ENCODE measurements at regions not wholly inside any gene's neighbourhood (a gene's known extent, or its start where the extent isn't known, plus 50 kb on each side); places are given as distances from the start of the nearest gene placed in this dataset.
"Not testable (repeated sequence)": the region's sequence is repeated elsewhere in the genome, so short reads cannot be mapped to it uniquely, and the experiment has no call there.

DNA sequence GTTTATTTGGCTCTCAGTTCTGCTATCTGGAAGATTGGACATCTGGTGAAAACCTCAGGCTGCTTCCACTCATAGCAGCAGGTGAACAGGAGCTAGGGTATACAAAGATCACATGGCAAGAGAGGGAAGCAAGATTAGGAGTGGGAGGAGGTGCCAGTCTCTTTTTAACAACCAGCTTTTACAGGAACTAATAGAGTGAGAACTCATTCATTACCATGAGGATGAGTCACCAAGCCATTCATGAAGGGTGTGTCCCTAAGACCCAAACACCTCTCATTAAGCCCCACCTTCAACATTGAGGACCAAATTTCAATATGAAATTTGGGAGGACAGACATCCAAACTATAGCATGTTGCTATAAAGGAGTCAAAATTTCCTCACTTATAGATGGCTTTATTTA, 85.4 kb upstream of the HCRTR2 start:
- Mint-ChIP-seq H3K27me3 (peaks cover 0 to 6% of the 10 kb centered on the region in 2 donors), H3K9me3 (peaks cover 13% of the 10 kb centered on the region), H3K4me1 (ENCODE audit: low read depth in 2 of 2) (no peaks in the 10 kb centered on the region), H3K4me3 (no peak overlapping the region), H3K27ac (no peak overlapping the region), H3K36me3 (peaks cover 19% of the 10 kb centered on the region)
- DNase-seq (ENCODE audit: low spot score) (no peak), ATAC-seq (no peak)

GRCh38 chr6:55089325-55089724, 85.0 kb upstream of the HCRTR2 start:
- ATAC-seq (no peak), DNase-seq (ENCODE audit: low spot score) (no peak)
- H3K27ac Mint-ChIP-seq, result no peak overlapping the region
- H3K4me3 Mint-ChIP-seq, result no peak overlapping the region
- no peaks in the 10 kb centered on the region for H3K4me1 Mint-ChIP-seq (ENCODE audit: low read depth in 2 of 2)
- peaks cover 13% of the 10 kb centered on the region for H3K9me3 Mint-ChIP-seq
- peaks cover 0 to 6% of the 10 kb centered on the region in 2 donors for H3K27me3 Mint-ChIP-seq
- H3K36me3 Mint-ChIP-seq, result peaks cover 19% of the 10 kb centered on the region

DNA sequence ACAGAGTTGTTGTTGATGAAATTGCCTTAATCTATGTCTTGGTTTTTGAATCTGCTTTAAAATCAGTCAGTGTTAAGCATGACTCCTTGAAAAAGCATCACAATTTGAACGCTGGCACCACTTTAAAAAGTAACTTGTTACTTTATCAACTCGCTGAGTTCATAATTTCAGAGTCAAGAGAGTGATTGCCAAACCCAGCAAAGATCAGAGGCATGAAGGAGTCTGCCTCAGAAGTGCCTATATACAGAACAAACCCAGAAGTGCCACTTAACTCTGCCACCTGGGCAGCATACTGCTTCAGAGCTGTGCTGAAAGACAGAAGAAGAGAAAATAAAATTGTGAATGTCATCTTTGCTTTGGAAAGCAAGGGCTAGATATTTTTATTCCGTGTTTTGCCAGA, 73.6 kb upstream of the HCRTR2 start:
- H3K4me1 Mint-ChIP-seq (ENCODE audit: low read depth in 2 of 2), result no peaks in the 10 kb centered on the region
- no peaks in the 10 kb centered on the region for H3K9me3 Mint-ChIP-seq
- no peak for ATAC-seq
- H3K4me3 Mint-ChIP-seq, result no peak overlapping the region
- H3K36me3 Mint-ChIP-seq, result no peaks in the 10 kb centered on the region
- peaks cover 0 to 5% of the 10 kb centered on the region in 2 donors for H3K27me3 Mint-ChIP-seq
- DNase-seq (ENCODE audit: low spot score), result no peak
- H3K27ac Mint-ChIP-seq, result no peak overlapping the region

GRCh38 chr6:55101157-55101556, 73.2 kb upstream of the HCRTR2 start:
- DNase-seq (ENCODE audit: low spot score) (no peak), ATAC-seq (no peak)
- Mint-ChIP-seq H3K27me3 (peaks cover 0 to 5% of the 10 kb centered on the region in 2 donors), H3K4me3 (no peak overlapping the region), H3K9me3 (no peaks in the 10 kb centered on the region), H3K27ac (no peak overlapping the region), H3K36me3 (no peaks in the 10 kb centered on the region), H3K4me1 (ENCODE audit: low read depth in 2 of 2) (no peaks in the 10 kb centered on the region)

GRCh38 chr6:55108134-55109130, 65.9 kb upstream of the HCRTR2 start:
- Mint-ChIP-seq H3K9me3 (peaks cover 14% of the 10 kb centered on the region), H3K36me3 (peaks cover 7% of the 10 kb centered on the region), H3K27me3 (peaks cover 0 to 7% of the 10 kb centered on the region in 2 donors), H3K4me3 (no peak overlapping the region), H3K27ac (no peak overlapping the region), H3K4me1 (ENCODE audit: low read depth in 2 of 2) (no peaks in the 10 kb centered on the region)
- DNase-seq (ENCODE audit: low spot score), result no peak
- no peak for ATAC-seq

DNA sequence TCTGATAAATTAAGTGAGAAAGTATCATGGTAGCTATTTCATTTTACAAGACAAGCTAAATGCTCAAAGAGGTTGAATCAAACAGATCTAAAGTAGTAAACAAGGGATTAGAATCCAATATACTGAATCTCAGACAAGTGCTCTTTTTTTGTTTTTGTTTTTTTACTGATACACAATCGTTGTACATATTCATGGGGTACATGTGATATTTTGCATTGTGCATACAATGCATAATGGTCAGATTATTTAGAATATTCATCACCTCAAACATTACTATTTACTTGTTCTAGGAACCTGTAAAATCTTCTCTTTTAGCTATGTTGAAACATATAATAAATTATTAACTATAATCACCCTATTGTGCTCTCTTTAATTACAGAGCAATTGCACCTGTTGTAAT, 57.0 kb upstream of the HCRTR2 start:
- Mint-ChIP-seq H3K4me3 (no peak overlapping the region), H3K4me1 (ENCODE audit: low read depth in 2 of 2) (no peaks in the 10 kb centered on the region), H3K27me3 (no peaks in the 10 kb centered on the region), H3K27ac (no peak overlapping the region), H3K36me3 (peaks cover 2% of the 10 kb centered on the region), H3K9me3 (peaks cover 17% of the 10 kb centered on the region)
- no peak for DNase-seq (ENCODE audit: low spot score)
- ATAC-seq, result no peak

- not testable (repeated sequence) for H3K4me1 Mint-ChIP-seq (ENCODE audit: low read depth in 2 of 2); DNase-seq (ENCODE audit: low spot score); ATAC-seq; H3K27me3 Mint-ChIP-seq
- peak overlapping the region in 1 of 2 donors; percentile 10 for H3K27ac Mint-ChIP-seq
- H3K36me3 Mint-ChIP-seq, result peaks cover 30% of the 10 kb centered on the region
- H3K9me3 Mint-ChIP-seq, result peaks cover 33% of the 10 kb centered on the region
- peak overlapping the region; percentile 25 for H3K4me3 Mint-ChIP-seq
These were observed 50.1 kb upstream of the HCRTR2 start for GRCh38 chr6:55124241-55124640.
